ENCODE measurements at regions not wholly inside any gene's neighbourhood (a gene's known extent, or its start where the extent isn't known, plus 50 kb on each side); places are given as distances from the start of the nearest gene placed in this dataset.

GRCh38 chr5:152499814-152500535, 94.9 kb upstream of the NMUR2 start:
- Histone ChIP-seq H3K4me2 (ENCODE audit: insufficient read depth in 1 of 2, low read depth in 2 of 2, low read length in 2 of 2) (no peak overlapping the region), H3K79me1 (ENCODE audit: low read depth, low read length) (no peaks in the 10 kb centered on the region), H3K27me3 (replicated peaks in 1 of 4; ENCODE audit: control insufficient read depth in 3 of 4, extremely low read depth in 1 of 4, insufficient read depth in 3 of 4, low read length in 3 of 4) (no peaks in the 10 kb centered on the region), H3K56ac (replicated peaks; ENCODE audit: insufficient read length, low read depth, low read length) (no peak overlapping the region), H3K4ac (replicated peaks; ENCODE audit: insufficient read length, low read depth, low read length) (no peak overlapping the region), H3K4me3 (ENCODE audit: extremely low read depth in 1 of 4, insufficient read depth in 2 of 4, low read depth in 3 of 4, low read length in 4 of 4) (no peak overlapping the region), H2BK120ac (replicated peaks; ENCODE audit: low read depth, low read length) (no peak overlapping the region), H2BK12ac (ENCODE audit: low read depth, low read length) (no peak overlapping the region), H2BK15ac (ENCODE audit: low read length) (no peak overlapping the region), H3K9ac (replicated peaks in 1 of 4; ENCODE audit: extremely low read depth in 1 of 4, low read depth in 3 of 4, low read length in 3 of 4) (no peak overlapping the region), H3K36me3 (ENCODE audit: control insufficient read depth in 2 of 4, insufficient read depth in 4 of 4, low read length in 3 of 4) (no peaks in the 10 kb centered on the region), H4K91ac (replicated peaks; ENCODE audit: insufficient read length, low read length) (no peak overlapping the region), H3K79me2 (ENCODE audit: control insufficient read depth in 1 of 2, insufficient read depth in 2 of 2, low read length in 2 of 2) (no peaks in the 10 kb centered on the region), H3K23me2 (ENCODE audit: low read depth, low read length) (no peaks in the 10 kb centered on the region), H3K27ac (ENCODE audit: low read depth, low read length) (no peak overlapping the region), H2BK20ac (ENCODE audit: low read length) (no peak overlapping the region), H4K20me1 (replicated peaks in 1 of 2; ENCODE audit: control insufficient read depth in 1 of 2, insufficient read depth in 2 of 2, low read length in 2 of 2) (no peaks in the 10 kb centered on the region), H3K23ac (ENCODE audit: insufficient read length) (no peak overlapping the region), H3K4me1 (replicated peaks in 1 of 4; ENCODE audit: control insufficient read depth in 3 of 4, insufficient read depth in 4 of 4, low read length in 3 of 4) (0 out of 7 replicates have a peak, but pooled peaks cover 0 to 3% (median 0%) of the 10 kb centered on the region in 4 experiments), H4K5ac (ENCODE audit: insufficient read length, low read depth, low read length) (no peak overlapping the region), H2AFZ (ENCODE audit: low read length) (no peak overlapping the region), H3K9me3 (ENCODE audit: insufficient read depth in 2 of 2, low read depth in 1 of 2, low read length in 1 of 2) (no peaks in the 10 kb centered on the region), H3K14ac (ENCODE audit: insufficient read length) (no peak overlapping the region), H3K18ac (ENCODE audit: extremely low read depth, low read length) (no peak overlapping the region), H4K8ac (ENCODE audit: extremely low read depth, insufficient read depth, low read length) (no peak overlapping the region), H2AK5ac (ENCODE audit: low read depth, low read length) (no peak overlapping the region), H2BK5ac (ENCODE audit: low read depth, low read length) (no peak overlapping the region)
- no peak for DNase-seq (ENCODE audit: low read depth in 1 of 2, low spot score in 2 of 2)
- FAIRE-seq, result no peak
- CTCF ChIA-PET (ENCODE audit: partially characterized antibody), result interaction anchor here (0.7 to 1.2 kb wide), 4 partner anchors 12 to 385 kb away, joined by 3 to 4 read pairs (median 3); no protein-coding TSS in a partner anchor
- 87% methylated on average over 4 of the region's 4 CpGs; no CpG with 5 or more reads in 1 of the 2 experiments for WGBS, 2 experiments (ENCODE audit: extremely low coverage in 1 of 2, insufficient coverage in 1 of 2, insufficient read length in 1 of 2, insufficient replicate concordance in 2 of 2, low coverage in 1 of 2, low lambda C conversion rate in 2 of 2, missing lambda C conversion rate in 1 of 2)
- POLR2A ChIA-PET (ENCODE audit: partially characterized antibody), result interaction anchor here (0.6 kb wide), 1 partner anchor 1533 kb away, joined by 3 read pairs; no protein-coding TSS in a partner anchor
- TF ChIP-seq SP2 (IDR thresholded peaks at IDR 0.05; ENCODE audit: low read length) (no peak), TEAD4 (IDR thresholded peaks at IDR 0.05; ENCODE audit: low read depth, low read length) (no peak), TAF1 (IDR thresholded peaks at IDR 0.05; ENCODE audit: low read depth, low read length) (no peak), RNF2 (IDR thresholded peaks at IDR 0.05; ENCODE audit: borderline replicate concordance, low read depth, low read length, missing control alignments, poor library complexity, severe bottlenecking) (no peak), TCF12 (IDR thresholded peaks at IDR 0.05; ENCODE audit: low read depth, low read length) (no peak), YY1 (IDR thresholded peaks at IDR 0.05; ENCODE audit: low read depth, low read length) (no peak), ASH2L (IDR thresholded peaks at IDR 0.05; ENCODE audit: low read length) (no peak), PHF8 (conservative IDR thresholded peaks at IDR 0.05; ENCODE audit: low read depth, low read length) (no peak), SIRT6 (IDR thresholded peaks at IDR 0.05; ENCODE audit: low read length) (no peak), POU5F1 (IDR thresholded peaks at IDR 0.05; ENCODE audit: low read depth, low read length) (no peak), USF2 (IDR thresholded peaks at IDR 0.05; ENCODE audit: low read length) (no peak), FOSL1 (IDR thresholded peaks at IDR 0.05; ENCODE audit: insufficient read depth, low read depth, low read length) (no peak), CTBP2 (IDR thresholded peaks at IDR 0.05; ENCODE audit: borderline replicate concordance, insufficient read depth, insufficient read length, low read length) (no peak)
